Neural progenitor cell (in vitro differentiated cells): ENCODE measurements at regions not wholly inside any gene's neighbourhood (a gene's known extent, or its start where the extent isn't known, plus 50 kb on each side); places are given as distances from the start of the nearest gene placed in this dataset.

Source experiments
- EZH2 ChIP-seq: fragments of 200-600 bp; sonication (generic); IDR thresholded peaks from 2 replicates; pipeline ENCODE4 v1.6.1; 2017; ENCODE audit warnings: antibody characterized with exemption, mild to moderate bottlenecking, moderate library complexity
- EZH2phosphoT487 ChIP-seq: fragments of 200-600 bp; sonication (generic); IDR thresholded peaks from 2 replicates; pipeline ENCODE4 v1.6.1; 2017; ENCODE audit warnings: antibody characterized with exemption
- TF ChIP-seq, protein P1 (sequence below): fragments of 200-600 bp; sonication (generic); IDR thresholded peaks from 2 replicates; pipeline ENCODE4 v1.5.1; 2017; ENCODE audit warnings: antibody characterized with exemption, mild to moderate bottlenecking

- TF ChIP-seq, protein P1, sequence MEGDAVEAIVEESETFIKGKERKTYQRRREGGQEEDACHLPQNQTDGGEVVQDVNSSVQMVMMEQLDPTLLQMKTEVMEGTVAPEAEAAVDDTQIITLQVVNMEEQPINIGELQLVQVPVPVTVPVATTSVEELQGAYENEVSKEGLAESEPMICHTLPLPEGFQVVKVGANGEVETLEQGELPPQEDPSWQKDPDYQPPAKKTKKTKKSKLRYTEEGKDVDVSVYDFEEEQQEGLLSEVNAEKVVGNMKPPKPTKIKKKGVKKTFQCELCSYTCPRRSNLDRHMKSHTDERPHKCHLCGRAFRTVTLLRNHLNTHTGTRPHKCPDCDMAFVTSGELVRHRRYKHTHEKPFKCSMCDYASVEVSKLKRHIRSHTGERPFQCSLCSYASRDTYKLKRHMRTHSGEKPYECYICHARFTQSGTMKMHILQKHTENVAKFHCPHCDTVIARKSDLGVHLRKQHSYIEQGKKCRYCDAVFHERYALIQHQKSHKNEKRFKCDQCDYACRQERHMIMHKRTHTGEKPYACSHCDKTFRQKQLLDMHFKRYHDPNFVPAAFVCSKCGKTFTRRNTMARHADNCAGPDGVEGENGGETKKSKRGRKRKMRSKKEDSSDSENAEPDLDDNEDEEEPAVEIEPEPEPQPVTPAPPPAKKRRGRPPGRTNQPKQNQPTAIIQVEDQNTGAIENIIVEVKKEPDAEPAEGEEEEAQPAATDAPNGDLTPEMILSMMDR: no peak
- TF ChIP-seq EZH2phosphoT487 (no peak), EZH2 (no peak)
Measured at GRCh38 chr20:17875106-17875980, 93.3 kb downstream of the SNX5 start.
